Tibial artery (tissue), 4 donors: ENCODE measurements at regions not wholly inside any gene's neighbourhood (a gene's known extent, or its start where the extent isn't known, plus 50 kb on each side); places are given as distances from the start of the nearest gene placed in this dataset.

Experiments used
- DNase-seq, 2 donors: peaks; one replicate each; pipeline ENCODE4 v3.0.0-alpha.2; 2019
- H3K27ac ChIP-seq, 2 donors: fragments of 200-600 bp; sonication (generic) in 1 of 2; 1 replicate in 1 of 2; 2 replicates in 1 of 2; pipeline ENCODE4 v1.5.1; 2018 to 2019; ENCODE audit warnings: mild to moderate bottlenecking in 1 of 2
- H3K27me3 ChIP-seq, 2 donors: fragments of 200-600 bp; sonication (generic) in 1 of 2; one replicate each; pipeline versions ENCODE4 v1.5.1 to v1.6.0; 2016 to 2019
- H3K36me3 ChIP-seq, 3 donors: fragments of 200-600 bp; sonication (generic) in 2 of 3; one replicate each; pipeline ENCODE4 v1.5.1; 2016 to 2019; ENCODE audit warnings: mild to moderate bottlenecking in 2 of 3
- H3K4me1 ChIP-seq, 4 donors: fragments of 200-600 bp; sonication (generic) in 2 of 4; 1 replicate in 3 of 4; 2 replicates in 1 of 4; pipeline ENCODE4 v1.5.1; 2016 to 2019
- H3K4me3 ChIP-seq, 2 donors: fragments of 200-600 bp; sonication (generic) in 1 of 2; 1 replicate in 1 of 2; 2 replicates in 1 of 2; pipeline ENCODE4 v1.5.1; 2018 to 2019; ENCODE audit warnings: mild to moderate bottlenecking in 2 of 2
- H3K9me3 ChIP-seq, 3 donors: fragments of 200-600 bp; sonication (generic) in 1 of 3; one replicate each; pipeline ENCODE4 v1.5.1; 2016 to 2019
- intact Hi-C: fragments of 100-400 bp; cut with DNase I; formaldehyde crosslinking; loops from one replicate; pipeline ENCODE4 v1.15.0; 2023; ENCODE audit warnings: low total_unique reads
- TF ChIP-seq, protein P1 (sequence below), 2 experiments: fragments of 200-600 bp in 1 of 2; fragments of 450-650 bp in 1 of 2; IDR thresholded peaks; one replicate each; pipeline ENCODE4 v1.5.1; 2017 to 2019; ENCODE audit warnings: antibody characterized with exemption in 2 of 2, mild to moderate bottlenecking in 1 of 2, moderate library complexity in 1 of 2

DNA sequence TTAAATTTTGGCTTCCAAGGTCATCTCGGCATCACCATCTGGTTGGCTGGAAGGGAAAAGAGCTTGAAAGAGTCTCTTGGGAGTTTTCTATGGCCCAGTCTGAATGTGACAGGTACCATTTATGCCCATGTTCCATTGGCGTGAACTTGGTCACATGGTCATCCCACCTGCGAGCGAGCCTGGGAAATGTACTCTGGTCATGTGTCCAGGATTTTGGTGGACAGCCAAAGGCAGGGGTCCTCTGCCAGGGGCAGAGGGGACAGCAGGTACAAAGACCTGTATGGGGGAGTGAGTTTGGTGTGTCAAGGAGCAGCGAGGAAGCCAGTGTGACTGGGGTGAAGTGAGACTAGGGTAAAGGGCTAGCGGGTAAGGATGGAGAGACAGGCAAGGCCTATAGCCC is 112.6 kb downstream of the CDC5L start:
- Histone ChIP-seq H3K9me3 (peaks cover 0 to 3% (median 0%) of the 10 kb centered on the region in 3 donors), H3K4me3 (no peak overlapping the region), H3K27me3 (peaks cover 0 to 21% of the 10 kb centered on the region in 2 donors), H3K27ac (no peak overlapping the region), H3K36me3 (no peaks in the 10 kb centered on the region), H3K4me1 (peaks cover 0 to 5% (median 0%) of the 10 kb centered on the region in 4 donors)
- no peak for DNase-seq
- intact Hi-C loops: no loop called here
- TF ChIP-seq, protein P1, sequence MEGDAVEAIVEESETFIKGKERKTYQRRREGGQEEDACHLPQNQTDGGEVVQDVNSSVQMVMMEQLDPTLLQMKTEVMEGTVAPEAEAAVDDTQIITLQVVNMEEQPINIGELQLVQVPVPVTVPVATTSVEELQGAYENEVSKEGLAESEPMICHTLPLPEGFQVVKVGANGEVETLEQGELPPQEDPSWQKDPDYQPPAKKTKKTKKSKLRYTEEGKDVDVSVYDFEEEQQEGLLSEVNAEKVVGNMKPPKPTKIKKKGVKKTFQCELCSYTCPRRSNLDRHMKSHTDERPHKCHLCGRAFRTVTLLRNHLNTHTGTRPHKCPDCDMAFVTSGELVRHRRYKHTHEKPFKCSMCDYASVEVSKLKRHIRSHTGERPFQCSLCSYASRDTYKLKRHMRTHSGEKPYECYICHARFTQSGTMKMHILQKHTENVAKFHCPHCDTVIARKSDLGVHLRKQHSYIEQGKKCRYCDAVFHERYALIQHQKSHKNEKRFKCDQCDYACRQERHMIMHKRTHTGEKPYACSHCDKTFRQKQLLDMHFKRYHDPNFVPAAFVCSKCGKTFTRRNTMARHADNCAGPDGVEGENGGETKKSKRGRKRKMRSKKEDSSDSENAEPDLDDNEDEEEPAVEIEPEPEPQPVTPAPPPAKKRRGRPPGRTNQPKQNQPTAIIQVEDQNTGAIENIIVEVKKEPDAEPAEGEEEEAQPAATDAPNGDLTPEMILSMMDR (IDR thresholded peaks at IDR 0.05): no peak

DNA sequence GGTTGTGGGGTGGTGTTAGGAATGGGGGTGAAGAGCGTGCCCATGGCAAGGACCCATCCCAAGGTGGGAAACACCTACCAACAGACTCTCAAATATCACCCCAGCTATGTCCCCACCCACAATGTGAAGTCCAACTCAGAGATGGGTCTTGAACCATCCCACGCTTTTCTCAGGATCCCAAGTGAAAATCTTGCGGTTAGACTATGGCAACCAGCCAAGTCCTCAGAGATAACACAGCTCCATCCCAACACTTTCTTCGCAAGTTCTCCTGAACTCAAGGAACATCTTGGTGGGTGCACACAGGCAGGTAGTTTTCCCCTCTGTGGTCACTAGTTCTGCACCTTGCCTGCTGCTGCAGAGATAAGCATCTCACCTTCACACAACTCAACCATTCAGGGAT is 116.0 kb downstream of the CDC5L start:
- TF ChIP-seq, protein P1 (IDR thresholded peaks at IDR 0.05): no peak
- H3K4me3 ChIP-seq: no peak overlapping the region
- H3K27me3 ChIP-seq: peaks cover 0 to 12% of the 10 kb centered on the region in 2 donors
- H3K9me3 ChIP-seq: peaks cover 0 to 3% (median 0%) of the 10 kb centered on the region in 3 donors
- no peaks in the 10 kb centered on the region for H3K4me1 ChIP-seq
- no peak for DNase-seq
- no peaks in the 10 kb centered on the region for H3K36me3 ChIP-seq
- intact Hi-C loops: no loop called here
- H3K27ac ChIP-seq: no peak overlapping the region

DNA sequence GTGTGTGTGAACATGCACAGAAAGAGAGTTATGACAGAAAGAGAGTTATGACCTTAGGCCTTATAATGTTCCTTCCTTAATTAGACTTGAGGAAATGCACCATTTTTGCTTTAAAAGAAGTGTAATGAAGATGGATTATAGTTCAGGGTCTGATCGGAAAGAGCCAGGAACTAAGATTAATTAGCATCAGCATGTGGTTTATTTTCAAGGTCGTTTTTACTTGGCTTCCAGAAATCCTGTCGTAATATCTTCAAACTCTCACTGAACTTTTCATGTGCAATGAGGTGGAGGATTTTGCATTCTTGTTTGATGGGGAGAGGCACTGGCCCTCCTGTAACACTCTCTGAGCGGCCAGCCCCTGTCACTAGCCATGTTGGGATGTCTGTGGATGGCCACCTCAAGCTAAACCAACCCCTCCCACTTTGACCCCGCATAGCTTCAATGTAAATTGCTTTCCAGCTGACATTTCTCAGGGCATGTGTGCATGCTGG is 116.8 kb downstream of the CDC5L start:
- TF ChIP-seq, protein P1 (IDR thresholded peaks at IDR 0.05): no peak
- Histone ChIP-seq H3K27me3 (peaks cover 0 to 7% of the 10 kb centered on the region in 2 donors), H3K4me1 (no peaks in the 10 kb centered on the region), H3K36me3 (no peaks in the 10 kb centered on the region), H3K9me3 (peaks cover 0 to 3% (median 0%) of the 10 kb centered on the region in 3 donors), H3K27ac (no peak overlapping the region), H3K4me3 (no peak overlapping the region)
- intact Hi-C loops: no loop called here
- no peak for DNase-seq

DNA sequence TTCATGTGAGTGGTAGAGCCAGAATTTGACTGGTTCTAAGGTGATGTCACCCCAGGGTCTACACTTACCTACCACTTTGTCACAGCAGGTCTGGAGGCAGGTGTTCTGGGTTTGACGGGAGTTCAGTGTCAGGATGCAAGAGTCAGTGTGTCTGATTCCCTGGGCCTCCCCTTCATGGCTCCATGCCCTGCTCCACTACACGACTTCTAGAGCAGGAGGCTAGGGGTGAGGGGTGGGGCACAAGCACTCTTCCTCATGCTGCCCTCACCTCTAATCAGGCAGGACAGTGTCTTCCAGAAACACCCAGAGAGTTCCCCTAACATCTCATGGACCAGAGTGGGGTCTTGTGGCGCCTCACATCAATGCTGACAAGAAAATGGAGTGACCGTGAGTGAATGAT is 118.2 kb downstream of the CDC5L start:
- Histone ChIP-seq H3K4me3 (no peak overlapping the region), H3K4me1 (no peaks in the 10 kb centered on the region), H3K27me3 (peaks cover 0 to 4% of the 10 kb centered on the region in 2 donors), H3K27ac (no peak overlapping the region), H3K9me3 (no peaks in the 10 kb centered on the region), H3K36me3 (no peaks in the 10 kb centered on the region)
- no peak for DNase-seq
- TF ChIP-seq, protein P1 (IDR thresholded peaks at IDR 0.05): no peak
- intact Hi-C loops: no loop called here

DNA sequence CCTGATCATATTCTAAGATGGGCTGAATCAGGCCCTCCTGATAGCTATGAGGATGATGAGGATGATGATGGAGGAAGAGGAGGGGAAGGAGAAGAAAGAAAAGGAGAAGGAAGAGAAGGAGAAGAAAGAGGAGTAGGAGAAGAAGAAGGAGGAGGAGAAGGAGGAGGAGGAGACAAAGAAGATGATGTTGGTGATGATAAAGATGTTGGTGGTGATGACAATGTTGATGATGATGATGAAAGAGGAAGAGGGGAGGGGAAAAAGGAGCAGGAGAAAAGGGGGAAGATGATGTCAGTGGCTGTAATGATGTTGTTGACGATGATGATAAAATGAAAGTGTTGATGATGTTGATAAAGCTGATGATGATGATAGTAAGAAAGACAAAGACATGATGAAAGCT is 119.5 kb downstream of the CDC5L start:
- intact Hi-C loops: no loop called here
- Histone ChIP-seq H3K27me3 (peaks cover 0 to 4% of the 10 kb centered on the region in 2 donors), H3K4me3 (no peak overlapping the region), H3K27ac (no peak overlapping the region), H3K4me1 (no peaks in the 10 kb centered on the region), H3K36me3 (no peaks in the 10 kb centered on the region), H3K9me3 (no peaks in the 10 kb centered on the region)
- TF ChIP-seq, protein P1 (IDR thresholded peaks at IDR 0.05): no peak
- no peak for DNase-seq

DNA sequence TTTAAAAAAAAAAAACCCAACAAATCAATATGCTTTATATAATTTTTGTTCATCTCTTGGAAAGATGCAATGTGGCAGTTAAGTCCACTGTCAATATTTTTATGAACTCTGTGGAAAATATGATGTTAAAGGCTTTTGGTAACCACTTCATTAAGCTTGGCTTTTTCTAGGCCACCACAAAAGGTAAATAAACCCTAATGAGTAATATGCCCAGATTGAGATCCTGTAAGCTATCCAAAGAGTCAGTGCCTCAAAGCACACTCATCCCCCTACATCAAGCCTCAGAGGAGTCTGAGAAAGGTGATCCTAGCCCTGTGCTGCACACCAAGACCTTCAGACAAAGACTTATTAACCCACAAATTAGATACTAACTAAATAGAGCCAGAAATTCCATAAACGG is 121.1 kb downstream of the CDC5L start:
- no peak for DNase-seq
- Histone ChIP-seq H3K4me3 (no peak overlapping the region), H3K27me3 (peaks cover 0 to 4% of the 10 kb centered on the region in 2 donors), H3K36me3 (no peaks in the 10 kb centered on the region), H3K4me1 (no peaks in the 10 kb centered on the region), H3K9me3 (no peaks in the 10 kb centered on the region), H3K27ac (no peak overlapping the region)
- TF ChIP-seq, protein P1 (IDR thresholded peaks at IDR 0.05): no peak
- intact Hi-C loops: no loop called here
